GM12891 (cell line): ENCODE measurements at regions not wholly inside any gene's neighbourhood (a gene's known extent, or its start where the extent isn't known, plus 50 kb on each side); places are given as distances from the start of the nearest gene placed in this dataset.

ENCODE experiments used
- PAX5 ChIP-seq: IDR thresholded peaks from 2 replicates; pipeline ENCODE4 v1.6.1; 2011; ENCODE audit warnings: low read length, moderate library complexity, mild to moderate bottlenecking; ENCODE audit not compliant: insufficient read depth, severe bottlenecking
- POLR2A ChIP-seq: IDR thresholded peaks from 2 replicates; pipeline ENCODE4 v1.6.1; 2011; ENCODE audit warnings: low read depth, low read length, control low read depth
- POLR2AphosphoS5 ChIP-seq: IDR thresholded peaks from 2 replicates; pipeline ENCODE4 v1.6.1; 2011; ENCODE audit warnings: low read depth, low read length, control low read depth
- POU2F2 ChIP-seq: IDR thresholded peaks from 2 replicates; pipeline ENCODE4 v1.6.1; 2011; ENCODE audit warnings: low read depth, mild to moderate bottlenecking, control low read depth, low read length, moderate library complexity
- SPI1 ChIP-seq: IDR thresholded peaks from 2 replicates; pipeline ENCODE4 v1.6.1; 2011; ENCODE audit warnings: low read depth, low read length, control low read depth
- TAF1 ChIP-seq: IDR thresholded peaks from 2 replicates; pipeline ENCODE4 v1.6.1; 2011; ENCODE audit warnings: low read depth, low read length, control low read depth

DNA sequence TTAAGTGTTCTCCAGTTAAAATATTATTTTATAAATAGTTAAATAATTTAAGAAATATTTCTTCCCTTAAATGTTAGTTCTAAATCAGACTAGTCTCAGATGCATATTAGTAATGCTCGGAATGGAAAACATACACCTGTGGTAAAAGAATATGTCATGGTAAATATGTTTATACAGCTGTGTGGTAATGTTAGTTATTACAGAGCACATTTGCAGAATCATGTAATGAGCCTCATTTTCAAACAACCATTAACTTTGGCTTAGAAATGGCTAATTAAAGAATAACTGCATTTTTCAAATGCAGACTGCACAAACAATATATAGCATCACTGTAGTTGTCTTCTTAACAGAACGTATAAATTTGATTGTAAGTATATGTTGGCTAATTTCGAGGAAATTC, 90.3 kb downstream of the DISP1 start:
- TF ChIP-seq PAX5 (no peak), POLR2A (no peak), POLR2AphosphoS5 (no peak), TAF1 (no peak), SPI1 (no peak), POU2F2 (no peak)
